ENCODE measurements at regions not wholly inside any gene's neighbourhood (a gene's known extent, or its start where the extent isn't known, plus 50 kb on each side); places are given as distances from the start of the nearest gene placed in this dataset.
A peak's percentile ranks its signal among the peaks of the same experiment; 100 is the strongest.

- peak; percentile 53 to 73 for DNase-seq (ENCODE audit: low read depth in 2 of 2)
These were observed 141.4 kb downstream of the LRRC70 start for GRCh38 chr5:62720031-62720441.

GRCh38 chr5:62719061-62719720, 140.6 kb downstream of the LRRC70 start:
- peak in 1 of 2 donors; percentile 2 for DNase-seq (ENCODE audit: low read depth in 2 of 2)

- DNase-seq (ENCODE audit: low read depth in 2 of 2) = no peak
These were observed 139.7 kb downstream of the LRRC70 start for GRCh38 chr5:62718324-62718723.

- DNase-seq (ENCODE audit: low read depth in 2 of 2) = no peak
These were observed 138.8 kb downstream of the LRRC70 start for GRCh38 chr5:62717301-62717933.

- no peak for DNase-seq (ENCODE audit: low read depth in 2 of 2)
These were observed 135.7 kb downstream of the LRRC70 start for GRCh38 chr5:62714296-62714695.

GRCh38 chr5:62708481-62709325, 130.1 kb downstream of the LRRC70 start:
- peak in 1 of 2 donors; percentile 78 for DNase-seq (ENCODE audit: low read depth in 2 of 2)

- no peak for DNase-seq (ENCODE audit: low read depth in 2 of 2)
These were observed 128.9 kb downstream of the LRRC70 start for GRCh38 chr5:62707563-62707962.

- DNase-seq (ENCODE audit: low read depth in 2 of 2) = no peak
These were observed 128.5 kb downstream of the LRRC70 start for GRCh38 chr5:62707131-62707530.

- DNase-seq (ENCODE audit: low read depth in 2 of 2) = no peak
These were observed 126.4 kb downstream of the LRRC70 start for GRCh38 chr5:62705022-62705421.

- DNase-seq (ENCODE audit: low read depth in 2 of 2) = no peak
These were observed 123.5 kb downstream of the LRRC70 start for GRCh38 chr5:62702126-62702525.

GRCh38 chr5:62701036-62701435, 122.4 kb downstream of the LRRC70 start:
- no peak for DNase-seq (ENCODE audit: low read depth in 2 of 2)

- DNase-seq (ENCODE audit: low read depth in 2 of 2) = no peak
These were observed 120.1 kb downstream of the LRRC70 start for GRCh38 chr5:62698756-62699155.

GRCh38 chr5:62695274-62695673, 116.7 kb downstream of the LRRC70 start:
- no peak for DNase-seq (ENCODE audit: low read depth in 2 of 2)

GRCh38 chr5:62692946-62693713, 114.5 kb downstream of the LRRC70 start:
- DNase-seq (ENCODE audit: low read depth in 2 of 2) = no peak

GRCh38 chr5:62691946-62692345, 113.3 kb downstream of the LRRC70 start:
- DNase-seq (ENCODE audit: low read depth in 2 of 2) = no peak

- no peak for DNase-seq (ENCODE audit: low read depth in 2 of 2)
These were observed 111.8 kb downstream of the LRRC70 start for GRCh38 chr5:62690421-62690820.

- DNase-seq (ENCODE audit: low read depth in 2 of 2) = no peak
These were observed 111.2 kb downstream of the LRRC70 start for GRCh38 chr5:62689599-62690368.

- no peak for DNase-seq (ENCODE audit: low read depth in 2 of 2)
These were observed 108.1 kb downstream of the LRRC70 start for GRCh38 chr5:62686692-62687091.

- no peak for DNase-seq (ENCODE audit: low read depth in 2 of 2)
These were observed 106.6 kb downstream of the LRRC70 start for GRCh38 chr5:62685221-62685620.

GRCh38 chr5:62684310-62684709, 105.7 kb downstream of the LRRC70 start:
- DNase-seq (ENCODE audit: low read depth in 2 of 2) = no peak

- DNase-seq (ENCODE audit: low read depth in 2 of 2) = no peak
These were observed 103.4 kb downstream of the LRRC70 start for GRCh38 chr5:62682059-62682458.

Data from lung microvascular endothelial cell (primary cell).